KBM-7 (cell line): ENCODE measurements at regions not wholly inside any gene's neighbourhood (a gene's known extent, or its start where the extent isn't known, plus 50 kb on each side); places are given as distances from the start of the nearest gene placed in this dataset.
"Not testable (repeated sequence)": the region's sequence is repeated elsewhere in the genome, so short reads cannot be mapped to it uniquely, and the experiment has no call there.

Experiments used
- DNase-seq: peaks from one replicate; pipeline ENCODE4 v3.0.0-alpha.2; 2015
- in situ Hi-C: fragments of 300-500 bp; cut with MboI; formaldehyde crosslinking; loops from 2 replicates; pipeline ENCODE4 v1.14.3; 2020; ENCODE audit warnings: low sequenced_read_pairs, low pct_unique_long_range_greater_than_20kb, mixed read lengths

DNA sequence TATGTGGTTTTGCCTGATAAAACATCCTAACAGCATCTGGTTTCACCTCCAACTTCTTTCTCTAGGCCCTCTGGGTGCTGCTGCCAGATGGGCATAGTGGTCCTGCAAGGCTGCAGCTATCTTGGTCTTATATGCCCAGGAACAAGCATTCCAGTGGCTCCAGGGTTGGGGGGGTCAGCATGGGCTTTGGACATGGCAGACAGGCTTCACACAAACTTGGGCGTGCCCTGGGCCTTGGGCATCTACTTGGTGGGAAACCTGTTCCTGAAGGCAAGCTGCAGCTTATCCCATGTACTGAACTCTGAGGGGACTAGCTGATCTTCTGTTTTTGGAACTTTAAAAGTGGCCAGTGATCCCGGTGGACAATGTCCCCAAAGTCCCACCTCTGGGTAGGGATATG lies 54.9 kb upstream of the ZNF678 start:
- no peak for DNase-seq
- in situ Hi-C loops, result no loop called here

GRCh38 chr1:227506490-227507393 lies 56.6 kb upstream of the ZNF678 start:
- in situ Hi-C loops, DNase-seq: not testable (repeated sequence)

GRCh38 chr1:227496045-227496444 lies 67.3 kb upstream of the ZNF678 start:
- DNase-seq, in situ Hi-C loops: not testable (repeated sequence)

DNA sequence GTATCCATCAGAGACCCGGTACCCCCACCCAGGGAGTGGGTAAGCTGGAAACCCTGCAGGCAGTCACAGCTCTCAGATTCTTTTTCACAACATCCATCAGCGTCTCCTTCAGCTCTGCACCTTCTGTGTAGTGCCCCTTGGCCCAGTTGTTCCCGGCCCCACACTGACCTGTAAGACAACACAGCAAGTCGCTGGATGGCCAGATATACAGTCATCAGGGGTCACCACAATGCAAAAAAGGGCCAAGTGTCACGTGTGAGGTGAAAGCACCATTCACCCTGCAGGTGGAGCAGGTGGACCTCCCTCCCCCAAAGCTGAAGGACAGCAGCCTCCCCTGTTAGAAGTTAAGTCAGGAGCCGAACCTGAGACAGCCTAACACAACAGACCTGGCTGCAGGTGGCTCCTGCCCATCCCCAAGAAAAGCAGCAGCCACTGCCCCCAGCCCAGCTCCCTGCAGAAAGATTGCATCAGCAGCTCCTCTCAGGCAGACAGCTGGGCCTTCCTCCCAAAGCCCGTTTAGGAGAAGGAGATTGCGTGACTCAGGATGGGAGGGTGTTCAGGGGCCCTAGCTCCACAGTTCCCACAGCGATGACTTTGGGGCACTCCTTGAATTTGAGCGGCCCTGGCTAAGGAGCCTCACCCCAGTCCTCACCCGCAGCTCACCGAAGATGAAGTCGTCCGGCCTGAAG lies 69.3 kb upstream of the ZNF678 start:
- in situ Hi-C loops, DNase-seq: not testable (repeated sequence)

DNA sequence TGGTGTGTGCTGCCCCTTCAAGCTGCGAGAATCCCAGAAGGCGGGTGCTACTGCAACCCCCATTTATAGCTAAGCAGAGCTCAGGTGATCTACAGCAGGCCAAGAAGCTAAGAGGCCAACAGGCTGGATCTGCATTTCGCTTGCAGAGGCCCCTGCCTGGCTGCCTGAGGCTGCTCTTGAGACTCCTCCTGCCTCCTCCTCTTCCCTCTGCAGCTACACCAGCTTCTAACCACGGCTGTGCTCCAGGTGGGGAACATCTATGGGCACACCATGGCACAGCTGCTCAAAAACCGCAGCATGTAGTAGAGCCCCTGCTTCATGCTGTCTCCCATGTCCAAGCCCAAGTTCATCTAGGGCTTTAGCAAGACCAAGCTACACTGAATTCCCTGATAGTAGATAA lies 72.9 kb upstream of the ZNF678 start:
- in situ Hi-C loops, result no loop called here
- no peak for DNase-seq

DNA sequence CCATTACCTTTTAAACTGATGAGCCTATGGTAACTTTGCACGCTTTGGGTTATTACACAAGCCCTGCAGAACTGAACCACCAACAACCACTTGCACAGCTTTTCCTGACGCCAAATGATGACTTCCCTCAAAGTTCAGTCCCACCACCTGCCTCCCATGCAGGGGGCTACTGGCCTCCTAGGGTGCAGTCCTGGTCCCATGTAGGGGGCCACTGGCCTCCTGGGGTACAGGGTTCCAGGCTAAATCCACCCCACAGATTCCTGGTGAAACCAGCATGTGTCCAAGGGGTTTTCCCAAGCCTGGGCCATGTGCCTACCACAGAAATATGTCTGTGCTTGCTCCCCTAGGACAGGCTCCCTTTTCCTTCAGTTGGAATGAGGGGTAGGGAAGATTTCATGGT lies 73.4 kb upstream of the ZNF678 start:
- in situ Hi-C loops, result no loop called here
- no peak for DNase-seq

DNA sequence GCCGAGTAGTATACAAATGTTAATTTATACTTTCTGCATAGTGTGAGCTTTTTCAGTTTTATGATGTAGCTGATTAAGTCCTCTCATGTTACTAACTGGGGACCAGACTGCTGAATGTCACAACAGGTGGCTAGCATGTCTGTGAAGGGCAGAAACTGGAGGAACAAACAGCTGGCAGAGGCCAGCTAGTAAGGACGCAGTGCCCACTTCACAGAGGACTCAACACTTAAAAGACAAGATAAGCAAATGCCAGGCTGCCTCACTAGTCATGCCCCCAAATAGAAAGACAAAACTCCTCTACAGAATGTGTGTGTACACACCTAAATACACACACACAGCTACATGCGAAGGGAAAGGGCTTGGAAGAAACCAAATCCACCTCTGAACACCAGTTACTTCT lies 73.8 kb upstream of the ZNF678 start:
- in situ Hi-C loops, result no loop called here
- DNase-seq, result no peak

GRCh38 chr1:227487606-227488005 lies 75.8 kb upstream of the ZNF678 start:
- no peak for DNase-seq
- in situ Hi-C loops, result no loop called here

DNA sequence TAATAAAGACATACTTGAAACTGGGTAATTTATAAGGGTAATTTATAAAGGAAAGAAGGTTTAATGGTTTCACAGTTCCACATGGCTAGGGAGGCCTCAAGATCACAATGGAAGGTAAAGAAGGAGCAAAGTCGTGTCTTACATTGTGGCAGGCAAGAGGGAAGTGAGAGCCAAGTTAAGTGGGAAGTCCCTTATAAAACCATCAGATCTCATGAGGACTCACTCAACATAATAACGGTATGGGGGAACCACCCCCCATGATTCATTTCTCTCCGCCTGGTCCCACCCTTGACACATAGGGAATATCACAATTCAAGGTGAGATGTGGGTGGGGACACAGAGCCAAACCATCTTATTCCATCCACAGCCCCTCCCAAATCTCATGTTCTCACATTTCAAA lies 76.8 kb upstream of the ZNF678 start:
- in situ Hi-C loops, result no loop called here
- no peak for DNase-seq

- in situ Hi-C loops, result no loop called here
- no peak for DNase-seq
These were observed 81.4 kb upstream of the ZNF678 start for GRCh38 chr1:227482023-227482299.

GRCh38 chr1:227474072-227474471 lies 89.3 kb upstream of the ZNF678 start:
- not testable (repeated sequence) for DNase-seq
- in situ Hi-C loops, result loop anchor here (25.0 kb wide), 1 partner anchor 463 kb away; the partner anchor contains the start of gene WNT9A

- DNase-seq, result no peak
- in situ Hi-C loops, result loop anchor here (25.0 kb wide), 1 partner anchor 465 kb away; the partner anchor contains the start of gene WNT9A
These were observed 90.6 kb upstream of the ZNF678 start for GRCh38 chr1:227472772-227473171.

DNA sequence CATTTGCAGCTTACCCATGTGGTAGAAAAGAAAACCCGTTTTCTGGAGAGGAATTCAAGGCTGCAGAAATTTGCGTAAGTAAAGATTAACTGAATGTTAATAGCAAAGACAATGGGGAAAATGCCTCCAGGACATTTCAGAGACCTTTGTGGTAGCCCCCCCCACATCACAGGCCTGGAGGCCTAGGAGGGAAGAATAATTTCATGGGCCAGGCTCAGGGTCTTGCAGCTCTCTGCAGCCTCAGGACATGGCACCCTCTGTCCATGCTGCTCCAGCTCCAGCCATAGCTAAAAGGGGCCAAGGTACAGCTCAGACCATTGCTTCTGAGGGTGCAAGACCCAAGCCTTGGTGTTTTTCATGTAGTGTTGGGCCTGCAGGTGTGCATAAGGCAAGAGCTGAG lies 92.7 kb upstream of the ZNF678 start:
- no peak for DNase-seq
- in situ Hi-C loops, result loop anchor here (25.0 kb wide), 1 partner anchor 467 kb away; the partner anchor contains the start of gene WNT9A

- in situ Hi-C loops, result loop anchor here (25.0 kb wide), 1 partner anchor 468 kb away; the partner anchor contains the start of gene WNT9A
- peak; percentile 8 for DNase-seq
These were observed 93.6 kb upstream of the ZNF678 start for GRCh38 chr1:227469708-227470107.

- in situ Hi-C loops, result loop anchor here (25.0 kb wide), 1 partner anchor 471 kb away; the partner anchor contains the start of gene WNT9A
- no peak for DNase-seq
These were observed 97.2 kb upstream of the ZNF678 start for GRCh38 chr1:227466039-227466645.

GRCh38 chr1:227465256-227465655 lies 98.1 kb upstream of the ZNF678 start:
- in situ Hi-C loops, result loop anchor here (25.0 kb wide), 1 partner anchor 472 kb away; the partner anchor contains the start of gene WNT9A
- DNase-seq, result no peak

DNA sequence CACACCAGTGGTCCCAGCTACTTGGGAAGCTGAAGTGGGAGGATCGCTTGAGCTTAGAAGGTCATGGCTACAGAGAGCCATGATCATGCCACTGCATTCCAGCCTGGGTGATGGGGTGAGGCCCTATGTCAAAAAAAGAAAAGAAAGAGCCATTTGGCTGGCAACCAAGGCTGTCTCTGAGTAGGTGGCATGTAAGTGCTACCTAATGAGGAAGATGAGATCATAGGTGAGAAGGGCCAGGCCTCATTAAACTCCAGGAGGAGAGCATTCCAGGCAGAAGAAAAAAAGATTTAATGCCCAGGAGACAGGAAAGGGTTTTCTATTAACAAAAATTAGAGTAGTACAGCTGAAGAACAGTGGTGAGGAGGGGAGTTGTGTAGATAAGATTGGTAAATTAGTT lies 103.4 kb upstream of the ZNF678 start:
- DNase-seq, result no peak
- in situ Hi-C loops, result loop anchor here (25.0 kb wide), 1 partner anchor 477 kb away; the partner anchor contains the start of gene WNT9A

DNA sequence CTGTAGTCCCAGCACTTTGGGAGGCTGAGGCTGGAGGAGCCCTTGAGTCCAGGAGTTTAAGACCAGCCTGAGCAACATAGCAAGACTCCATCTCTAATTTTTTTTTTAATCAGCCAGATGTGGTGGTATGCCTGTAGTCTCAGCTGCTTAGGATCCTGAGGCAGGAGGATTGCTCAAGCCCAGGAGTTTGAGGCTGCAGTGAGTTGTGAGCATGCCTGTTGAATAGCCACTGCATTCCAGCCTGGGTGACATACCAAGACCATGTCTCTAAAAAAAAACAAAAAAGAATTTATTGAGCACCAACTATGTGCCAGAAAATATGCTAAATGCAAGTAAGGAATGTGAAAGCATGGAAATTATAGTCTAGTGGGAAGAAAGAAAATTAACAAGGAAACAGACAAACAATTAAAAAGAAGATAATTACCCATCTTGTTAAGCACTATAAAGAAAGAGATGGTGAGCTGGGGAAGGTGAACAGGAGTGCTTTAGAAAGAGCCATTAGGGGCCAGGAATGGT lies 104.0 kb upstream of the ZNF678 start:
- DNase-seq, result no peak
- in situ Hi-C loops, result loop anchor here (25.0 kb wide), 1 partner anchor 478 kb away; the partner anchor contains the start of gene WNT9A

DNA sequence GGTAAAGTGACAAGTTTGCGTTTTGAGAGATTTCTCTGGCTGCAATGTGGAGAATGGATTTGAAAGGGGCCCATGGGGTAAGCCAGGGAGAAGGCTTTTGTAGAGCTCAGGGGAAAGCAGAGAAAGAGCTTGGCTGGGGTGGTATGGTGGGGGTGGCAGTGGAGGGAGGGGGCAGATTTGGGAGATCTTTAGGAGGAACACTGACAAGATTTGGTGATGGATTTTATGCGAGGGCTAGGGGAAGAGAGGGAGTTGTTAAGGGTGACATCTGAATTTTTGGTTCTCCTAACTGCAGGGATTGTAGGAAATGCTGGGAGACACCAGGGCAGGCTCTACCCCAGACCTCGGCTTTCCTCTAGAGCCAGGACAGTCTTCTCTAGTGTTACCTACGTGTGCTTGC lies 108.7 kb upstream of the ZNF678 start:
- DNase-seq, result no peak

More for the DNA sequence above, 108.7 kb upstream of the ZNF678 start:
- in situ Hi-C loops, result loop anchor here (25.0 kb wide), 1 partner anchor 483 kb away; the partner anchor contains the start of gene WNT9A
